ENCODE measurements at regions not wholly inside any gene's neighbourhood (a gene's known extent, or its start where the extent isn't known, plus 50 kb on each side); places are given as distances from the start of the nearest gene placed in this dataset.

DNA sequence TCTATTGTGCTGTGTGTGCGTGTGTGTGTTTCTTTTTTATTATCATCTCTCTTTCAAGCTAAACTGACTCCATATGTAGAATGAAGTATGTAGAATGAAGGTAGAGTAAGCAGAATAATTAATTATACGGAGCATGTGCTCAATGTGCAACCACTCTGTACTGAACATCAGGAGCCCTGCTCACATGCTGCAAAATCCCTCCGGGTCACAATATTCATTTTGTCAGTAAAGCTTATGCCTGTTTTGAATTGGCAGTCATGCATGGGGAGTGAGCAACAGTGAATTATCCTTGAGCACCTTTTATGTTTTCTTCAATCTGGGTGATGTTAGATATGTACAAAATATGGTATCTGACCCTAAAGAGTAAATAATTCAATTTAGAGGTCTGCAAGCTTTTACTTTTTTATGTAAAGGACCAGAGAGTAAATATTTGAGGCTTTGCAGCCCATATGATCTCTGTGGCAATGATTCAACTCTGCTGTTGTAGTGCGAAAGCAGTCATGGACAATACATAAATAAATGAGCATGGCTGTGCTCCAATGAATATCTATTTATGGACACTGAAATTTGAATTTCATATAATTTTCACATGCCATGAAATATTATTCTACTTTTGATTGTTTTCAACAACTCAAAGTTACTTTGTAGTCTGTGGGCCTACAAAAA is 199.9 kb downstream of the VGLL3 start:
- Mint-ChIP-seq H3K27ac (peak overlapping the region; percentile 46), H3K27me3 (ENCODE audit: insufficient read depth, low read depth) (no peaks in the 10 kb centered on the region), H3K4me1 (peaks cover 14% of the 10 kb centered on the region), H3K9me3 (no peaks in the 10 kb centered on the region), H3K36me3 (no peaks in the 10 kb centered on the region), H3K4me3 (no peak overlapping the region)
- Histone ChIP-seq H3K4me3 (no peak overlapping the region), H3K27ac (no peak overlapping the region), H3K9me3 (ENCODE audit: low read depth) (no peaks in the 10 kb centered on the region), H2AFZ (replicated peaks) (no peak overlapping the region), H3K79me2 (ENCODE audit: low read depth) (no peaks in the 10 kb centered on the region), H3K36me3 (no peaks in the 10 kb centered on the region), H4K20me1 (ENCODE audit: low read depth) (no peaks in the 10 kb centered on the region), H3K4me1 (peaks cover 13% of the 10 kb centered on the region), H3K9ac (no peak overlapping the region), H3K27me3 (no peaks in the 10 kb centered on the region), H3F3A (ENCODE audit: low read depth) (no peaks in the 10 kb centered on the region), H3K4me2 (no peak overlapping the region)
- no peak for DNase-seq (ENCODE audit: low spot score)
- TF ChIP-seq EZH2 (IDR thresholded peaks at IDR 0.05) (no peak), EZH2phosphoT487 (IDR thresholded peaks at IDR 0.05) (no peak)
- TF ChIP-seq, protein P1, sequence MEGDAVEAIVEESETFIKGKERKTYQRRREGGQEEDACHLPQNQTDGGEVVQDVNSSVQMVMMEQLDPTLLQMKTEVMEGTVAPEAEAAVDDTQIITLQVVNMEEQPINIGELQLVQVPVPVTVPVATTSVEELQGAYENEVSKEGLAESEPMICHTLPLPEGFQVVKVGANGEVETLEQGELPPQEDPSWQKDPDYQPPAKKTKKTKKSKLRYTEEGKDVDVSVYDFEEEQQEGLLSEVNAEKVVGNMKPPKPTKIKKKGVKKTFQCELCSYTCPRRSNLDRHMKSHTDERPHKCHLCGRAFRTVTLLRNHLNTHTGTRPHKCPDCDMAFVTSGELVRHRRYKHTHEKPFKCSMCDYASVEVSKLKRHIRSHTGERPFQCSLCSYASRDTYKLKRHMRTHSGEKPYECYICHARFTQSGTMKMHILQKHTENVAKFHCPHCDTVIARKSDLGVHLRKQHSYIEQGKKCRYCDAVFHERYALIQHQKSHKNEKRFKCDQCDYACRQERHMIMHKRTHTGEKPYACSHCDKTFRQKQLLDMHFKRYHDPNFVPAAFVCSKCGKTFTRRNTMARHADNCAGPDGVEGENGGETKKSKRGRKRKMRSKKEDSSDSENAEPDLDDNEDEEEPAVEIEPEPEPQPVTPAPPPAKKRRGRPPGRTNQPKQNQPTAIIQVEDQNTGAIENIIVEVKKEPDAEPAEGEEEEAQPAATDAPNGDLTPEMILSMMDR (IDR thresholded peaks at IDR 0.05), result no peak

DNA sequence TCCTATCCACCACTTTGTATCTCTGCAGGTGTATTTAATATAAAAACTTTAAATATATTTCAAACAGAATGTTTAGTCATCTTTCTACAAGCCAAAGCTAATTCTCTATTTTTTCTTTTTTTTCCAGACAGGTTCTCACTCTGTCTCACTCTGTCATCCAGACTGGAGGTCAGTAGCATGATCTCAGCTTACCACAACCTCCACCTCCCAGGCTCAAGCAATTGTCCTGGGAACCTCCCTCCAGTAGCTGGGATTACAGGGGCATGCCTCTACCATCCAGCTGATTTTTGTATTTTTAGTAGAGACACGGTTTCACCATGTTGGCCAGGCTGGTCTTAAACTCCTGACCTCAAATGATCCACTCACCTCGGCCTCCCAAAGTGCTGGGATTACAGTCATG is 202.6 kb downstream of the VGLL3 start:
- H3K4me1 Mint-ChIP-seq, result peaks cover under 1% of the 10 kb centered on the region
- Histone ChIP-seq H3K79me2 (ENCODE audit: low read depth) (no peaks in the 10 kb centered on the region), H3K9me3 (ENCODE audit: low read depth) (no peaks in the 10 kb centered on the region), H3K27ac (no peak overlapping the region), H3K4me3 (no peak overlapping the region), H3F3A (ENCODE audit: low read depth) (no peaks in the 10 kb centered on the region), H3K36me3 (no peaks in the 10 kb centered on the region), H3K4me1 (peaks cover under 1% of the 10 kb centered on the region), H3K27me3 (no peaks in the 10 kb centered on the region), H4K20me1 (ENCODE audit: low read depth) (no peaks in the 10 kb centered on the region), H3K9ac (no peak overlapping the region), H2AFZ (replicated peaks) (no peak overlapping the region), H3K4me2 (no peak overlapping the region)
- H3K36me3 Mint-ChIP-seq, result no peaks in the 10 kb centered on the region
- no peak overlapping the region for H3K4me3 Mint-ChIP-seq
- TF ChIP-seq EZH2phosphoT487 (IDR thresholded peaks at IDR 0.05) (no peak), EZH2 (IDR thresholded peaks at IDR 0.05) (no peak)
- TF ChIP-seq, protein P1 (IDR thresholded peaks at IDR 0.05), result no peak
- H3K27me3 Mint-ChIP-seq (ENCODE audit: insufficient read depth, low read depth), result no peaks in the 10 kb centered on the region
- H3K9me3 Mint-ChIP-seq, result no peaks in the 10 kb centered on the region
- H3K27ac Mint-ChIP-seq, result no peak overlapping the region
- no peak for DNase-seq (ENCODE audit: low spot score)

DNA sequence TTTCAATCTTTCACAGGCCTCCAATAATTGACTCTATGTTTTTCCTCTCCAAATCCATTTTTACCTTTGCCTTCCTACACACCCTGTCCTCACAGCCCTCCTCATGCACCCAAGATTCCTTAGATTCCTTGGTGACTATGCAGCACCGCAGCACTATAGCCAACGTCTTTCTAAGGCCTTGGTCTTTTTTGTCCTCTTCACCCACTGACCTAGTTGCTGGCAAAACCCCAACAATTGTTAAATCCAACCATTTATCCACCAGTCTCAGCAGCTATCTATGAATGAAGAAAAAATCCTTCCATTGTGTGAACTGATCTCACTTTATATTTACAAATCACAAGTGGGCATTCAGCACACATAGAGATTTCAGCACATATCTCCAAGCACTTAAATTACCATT is 203.9 kb downstream of the VGLL3 start:
- H3K36me3 ChIP-seq, result no peaks in the 10 kb centered on the region
- no peak overlapping the region for H3K4me2 ChIP-seq
- TF ChIP-seq, protein P1 (IDR thresholded peaks at IDR 0.05), result no peak
- TF ChIP-seq EZH2 (IDR thresholded peaks at IDR 0.05), result no peak
- H3K4me3 ChIP-seq, result no peak overlapping the region
- no peak overlapping the region for H3K4me3 Mint-ChIP-seq
- H3K27ac ChIP-seq, result no peak overlapping the region
- H3K27ac Mint-ChIP-seq, result no peak overlapping the region
- no peaks in the 10 kb centered on the region for H3K36me3 Mint-ChIP-seq
- H2AFZ ChIP-seq (replicated peaks), result no peak overlapping the region
- H3K9ac ChIP-seq, result no peak overlapping the region
- H3K9me3 Mint-ChIP-seq, result no peaks in the 10 kb centered on the region
- H3K27me3 ChIP-seq, result no peaks in the 10 kb centered on the region
- no peaks in the 10 kb centered on the region for H4K20me1 ChIP-seq (ENCODE audit: low read depth)
- no peaks in the 10 kb centered on the region for H3K79me2 ChIP-seq (ENCODE audit: low read depth)
- no peaks in the 10 kb centered on the region for H3K4me1 ChIP-seq
- H3K4me1 Mint-ChIP-seq, result no peaks in the 10 kb centered on the region
- no peaks in the 10 kb centered on the region for H3F3A ChIP-seq (ENCODE audit: low read depth)
- DNase-seq (ENCODE audit: low spot score), result no peak
- no peaks in the 10 kb centered on the region for H3K9me3 ChIP-seq (ENCODE audit: low read depth)
- no peaks in the 10 kb centered on the region for H3K27me3 Mint-ChIP-seq (ENCODE audit: insufficient read depth, low read depth)
